Stomach (tissue), 8 donors: ENCODE measurements at regions not wholly inside any gene's neighbourhood (a gene's known extent, or its start where the extent isn't known, plus 50 kb on each side); places are given as distances from the start of the nearest gene placed in this dataset.

Source experiments
- DNase-seq, 2 donors: peaks; one replicate each; pipeline versions ENCODE4 v3.0.0 to v3.0.0-alpha.2; 2013 to 2019
- H3K27ac ChIP-seq, 5 donors: fragments of 200-600 bp in 4 of 5; sonication (generic) in 4 of 5; one replicate each; pipeline ENCODE4 v1.5.1; 2013 to 2019; ENCODE audit warnings: mild to moderate bottlenecking in 1 of 5, moderate library complexity in 1 of 5
- H3K27me3 ChIP-seq, 3 donors: fragments of 200-600 bp; sonication (generic); one replicate each; pipeline ENCODE4 v1.5.1; 2017 to 2019; ENCODE audit warnings: mixed run types in 1 of 3
- H3K36me3 ChIP-seq, 4 donors: fragments of 200-600 bp; sonication (generic); 1 replicate in 3 of 4; 2 replicates in 1 of 4; pipeline ENCODE4 v1.5.1; 2016 to 2019
- H3K4me1 ChIP-seq, 4 donors: fragments of 200-600 bp; sonication (generic); one replicate each; pipeline ENCODE4 v1.5.1; 2016 to 2019
- H3K4me3 ChIP-seq, 4 donors: fragments of 200-600 bp; sonication (generic) in 3 of 4; one replicate each; pipeline ENCODE4 v1.5.1; 2016 to 2019; ENCODE audit warnings: mild to moderate bottlenecking in 1 of 4
- H3K9me3 ChIP-seq, 4 donors: fragments of 200-600 bp; sonication (generic); one replicate each; pipeline ENCODE4 v1.5.1; 2016 to 2019
- CTCF ChIP-seq, 7 experiments: fragments of 450-650 bp in 4 of 7; fragments of 200-600 bp in 3 of 7; sonication (generic) in 3 of 7; IDR thresholded peaks; one replicate each; pipeline ENCODE4 v1.5.1; 2016 to 2019; ENCODE audit warnings: antibody characterized with exemption in 7 of 7, control low read depth in 2 of 7, mild to moderate bottlenecking in 1 of 7
- EP300 ChIP-seq: sonication (generic); formaldehyde crosslinking; IDR thresholded peaks from one replicate; pipeline ENCODE4 v1.6.1; 2017; ENCODE audit warnings: antibody characterized with exemption
- POLR2A ChIP-seq, 4 donors: fragments of 450-650 bp; IDR thresholded peaks; one replicate each; pipeline ENCODE4 v1.6.1; 2016; ENCODE audit warnings: antibody characterized with exemption in 4 of 4, control low read depth in 2 of 4, mild to moderate bottlenecking in 1 of 4, moderate library complexity in 1 of 4
- POLR2AphosphoS5 ChIP-seq, 3 donors: sonication (generic); formaldehyde crosslinking; IDR thresholded peaks; one replicate each; pipeline ENCODE4 v1.6.1; 2016; ENCODE audit warnings: antibody characterized with exemption in 3 of 3
- WGBS, 5 donors: extraction: QIAGEN DNeasy Blood & Tissue Kit in 3 of 5; methylation state at CpG; one replicate each; pipeline versions ENCODE4 v1.1.5 to v1.1.7; 2013 to 2018; 5-methylcytosine and 5-hydroxymethylcytosine counted together
- intact Hi-C: fragments of 100-400 bp; cut with DNase I; formaldehyde crosslinking; loops from one replicate; pipeline ENCODE4 v1.15.1; 2023; ENCODE audit warnings: low total_unique reads
- donor health status: healthy with polysubstance abuse.
- donor health status: Bipolar disorder and iron deficiency.
- donor health status: healthy.

GRCh38 chr2:16169381-16169960 is 229.1 kb downstream of the MYCN start:
- H3K27me3 ChIP-seq: peaks cover 0 to 6% (median 0%) of the 10 kb centered on the region in 3 donors
- WGBS, 5 donors: 88 to 92% (median 89%) methylated on average over 8 of the region's 8 CpGs
- H3K9me3 ChIP-seq: no peaks in the 10 kb centered on the region
- H3K4me1 ChIP-seq: no peaks in the 10 kb centered on the region
- no peak overlapping the region for H3K4me3 ChIP-seq
- no peak for DNase-seq
- TF ChIP-seq POLR2AphosphoS5 (IDR thresholded peaks at IDR 0.05): no peak
- no peak for TF ChIP-seq EP300
- no peak for TF ChIP-seq CTCF (IDR thresholded peaks at IDR 0.05)
- TF ChIP-seq POLR2A (IDR thresholded peaks at IDR 0.05): no peak
- no peak overlapping the region for H3K27ac ChIP-seq
- intact Hi-C loops: no loop called here
- no peaks in the 10 kb centered on the region for H3K36me3 ChIP-seq

GRCh38 chr2:16168506-16169264 is 228.3 kb downstream of the MYCN start:
- DNase-seq: no peak
- Histone ChIP-seq H3K27me3 (peaks cover 0 to 6% (median 0%) of the 10 kb centered on the region in 3 donors), H3K9me3 (no peaks in the 10 kb centered on the region), H3K27ac (no peak overlapping the region), H3K36me3 (no peaks in the 10 kb centered on the region), H3K4me3 (no peak overlapping the region), H3K4me1 (no peaks in the 10 kb centered on the region)
- TF ChIP-seq EP300 (no peak), POLR2AphosphoS5 (IDR thresholded peaks at IDR 0.05) (no peak), POLR2A (IDR thresholded peaks at IDR 0.05) (no peak), CTCF (IDR thresholded peaks at IDR 0.05) (no peak)
- intact Hi-C loops: no loop called here
- WGBS, 5 donors: 82 to 94% (median 89%) methylated on average over 22 to 24 of the region's 24 CpGs

- Histone ChIP-seq H3K4me3 (no peak overlapping the region), H3K4me1 (no peaks in the 10 kb centered on the region), H3K9me3 (no peaks in the 10 kb centered on the region), H3K27ac (no peak overlapping the region), H3K36me3 (no peaks in the 10 kb centered on the region), H3K27me3 (peaks cover 0 to 6% (median 0%) of the 10 kb centered on the region in 3 donors)
- intact Hi-C loops: no loop called here
- 83 to 94% (median 89%) methylated on average over 7 of the region's 7 CpGs for WGBS, 5 donors
- no peak for DNase-seq
- TF ChIP-seq POLR2A (IDR thresholded peaks at IDR 0.05): no peak
- no peak for TF ChIP-seq CTCF (IDR thresholded peaks at IDR 0.05)
- no peak for TF ChIP-seq POLR2AphosphoS5 (IDR thresholded peaks at IDR 0.05)
- TF ChIP-seq EP300: no peak
Observed at GRCh38 chr2:16167870-16168426, 227.6 kb downstream of the MYCN start.

- Histone ChIP-seq H3K9me3 (no peaks in the 10 kb centered on the region), H3K4me1 (no peaks in the 10 kb centered on the region), H3K27me3 (peaks cover 0 to 6% (median 0%) of the 10 kb centered on the region in 3 donors), H3K36me3 (no peaks in the 10 kb centered on the region), H3K27ac (no peak overlapping the region), H3K4me3 (no peak overlapping the region)
- TF ChIP-seq POLR2A (IDR thresholded peaks at IDR 0.05): no peak
- intact Hi-C loops: no loop called here
- 91 to 98% (median 94%) methylated on average over 6 of the region's 6 CpGs for WGBS, 5 donors
- no peak for DNase-seq
Observed at GRCh38 chr2:16167451-16167861, 227.1 kb downstream of the MYCN start.
